ENCODE measurements at regions not wholly inside any gene's neighbourhood (a gene's known extent, or its start where the extent isn't known, plus 50 kb on each side); places are given as distances from the start of the nearest gene placed in this dataset.
"Not testable (repeated sequence)": the region's sequence is repeated elsewhere in the genome, so short reads cannot be mapped to it uniquely, and the experiment has no call there.

GRCh38 chr6:168934660-168935627 is 318.7 kb downstream of the THBS2 start:
- Histone ChIP-seq H3K79me1 (ENCODE audit: low read length) (no peaks in the 10 kb centered on the region), H3K9ac (ENCODE audit: low read length) (no peak overlapping the region), H3K36me3 (ENCODE audit: control insufficient read depth, insufficient read depth, low read length) (no peaks in the 10 kb centered on the region), H3K18ac (ENCODE audit: low read length) (no peak overlapping the region), H3K27ac (ENCODE audit: low read depth, low read length) (no peak overlapping the region), H2BK15ac (replicated peaks; ENCODE audit: low read depth) (no peak overlapping the region), H2BK5ac (ENCODE audit: low read length) (no peak overlapping the region), H3K79me2 (ENCODE audit: control insufficient read depth, insufficient read depth, low read length) (no peaks in the 10 kb centered on the region), H3K56ac (ENCODE audit: low read length) (no peak overlapping the region), H3K4me2 (ENCODE audit: low read length) (no peak overlapping the region), H4K8ac (ENCODE audit: low read depth, low read length) (no peak overlapping the region), H3K4ac (ENCODE audit: low read depth, low read length) (no peak overlapping the region), H2BK120ac (ENCODE audit: low read depth, low read length) (no peak overlapping the region), H3K27me3 (ENCODE audit: insufficient read depth, low read length, poor library complexity) (no peaks in the 10 kb centered on the region), H4K5ac (ENCODE audit: low read length) (no peak overlapping the region), H3K4me3 (ENCODE audit: low read length) (no peak overlapping the region), H3K23ac (ENCODE audit: low read length) (no peak overlapping the region), H3K4me1 (ENCODE audit: control insufficient read depth, low read depth, low read length) (no peaks in the 10 kb centered on the region), H2AK5ac (ENCODE audit: low read length) (no peak overlapping the region)
- no peak for DNase-seq
- WGBS (ENCODE audit: extremely low coverage, insufficient coverage, low lambda C conversion rate) = no CpG with 5 or more reads among the region's 25 CpGs

GRCh38 chr6:168932171-168932570 is 321.5 kb downstream of the THBS2 start:
- WGBS (ENCODE audit: extremely low coverage, insufficient coverage, low lambda C conversion rate) = no CpG with 5 or more reads among the region's 16 CpGs

DNA sequence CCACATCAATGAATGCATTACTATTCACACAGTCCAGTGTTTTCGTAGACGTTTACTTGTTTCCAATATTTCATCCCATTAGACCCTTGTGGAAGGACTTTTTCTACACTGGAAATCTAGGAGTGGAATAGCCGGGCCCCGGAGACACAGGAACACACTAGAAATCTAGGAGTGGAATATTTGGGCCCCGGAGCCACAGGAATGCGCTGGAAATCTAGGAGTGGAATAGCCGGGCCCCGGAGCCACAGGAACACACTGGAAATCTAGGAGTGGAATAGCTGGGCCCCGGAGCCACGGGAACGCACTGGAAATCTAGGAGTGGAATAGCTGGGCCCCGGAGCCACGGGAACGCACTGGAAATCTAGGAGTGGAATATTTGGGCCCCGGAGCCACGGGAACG is 322.6 kb downstream of the THBS2 start:
- not testable (repeated sequence) for H3K79me2 ChIP-seq (ENCODE audit: control insufficient read depth, insufficient read depth, low read length); H3K4ac ChIP-seq (ENCODE audit: low read depth, low read length); H3K4me3 ChIP-seq (ENCODE audit: low read length); DNase-seq; H3K18ac ChIP-seq (ENCODE audit: low read length); H3K79me1 ChIP-seq (ENCODE audit: low read length); H2BK15ac ChIP-seq (replicated peaks; ENCODE audit: low read depth); H3K36me3 ChIP-seq (ENCODE audit: control insufficient read depth, insufficient read depth, low read length); H3K4me2 ChIP-seq (ENCODE audit: low read length); H2BK120ac ChIP-seq (ENCODE audit: low read depth, low read length); H3K27me3 ChIP-seq (ENCODE audit: insufficient read depth, low read length, poor library complexity); H2BK5ac ChIP-seq (ENCODE audit: low read length); H3K27ac ChIP-seq (ENCODE audit: low read depth, low read length); H3K56ac ChIP-seq (ENCODE audit: low read length); H2AK5ac ChIP-seq (ENCODE audit: low read length); H3K23ac ChIP-seq (ENCODE audit: low read length); H4K8ac ChIP-seq (ENCODE audit: low read depth, low read length); H3K4me1 ChIP-seq (ENCODE audit: control insufficient read depth, low read depth, low read length); H3K9ac ChIP-seq (ENCODE audit: low read length); H4K5ac ChIP-seq (ENCODE audit: low read length)
- no CpG with 5 or more reads among the region's 17 CpGs for WGBS (ENCODE audit: extremely low coverage, insufficient coverage, low lambda C conversion rate)

More at GRCh38 chr6:168932171-168932570, 321.5 kb downstream of the THBS2 start:
- H3K4ac ChIP-seq (ENCODE audit: low read depth, low read length); H4K8ac ChIP-seq (ENCODE audit: low read depth, low read length); H3K79me2 ChIP-seq (ENCODE audit: control insufficient read depth, insufficient read depth, low read length); H2BK5ac ChIP-seq (ENCODE audit: low read length); H4K5ac ChIP-seq (ENCODE audit: low read length); DNase-seq; H3K4me2 ChIP-seq (ENCODE audit: low read length); H2AK5ac ChIP-seq (ENCODE audit: low read length); H3K36me3 ChIP-seq (ENCODE audit: control insufficient read depth, insufficient read depth, low read length); H3K18ac ChIP-seq (ENCODE audit: low read length); H3K4me1 ChIP-seq (ENCODE audit: control insufficient read depth, low read depth, low read length); H3K23ac ChIP-seq (ENCODE audit: low read length); H3K56ac ChIP-seq (ENCODE audit: low read length); H3K27ac ChIP-seq (ENCODE audit: low read depth, low read length); H3K27me3 ChIP-seq (ENCODE audit: insufficient read depth, low read length, poor library complexity); H3K79me1 ChIP-seq (ENCODE audit: low read length); H3K9ac ChIP-seq (ENCODE audit: low read length); H2BK15ac ChIP-seq (replicated peaks; ENCODE audit: low read depth); H2BK120ac ChIP-seq (ENCODE audit: low read depth, low read length); H3K4me3 ChIP-seq (ENCODE audit: low read length): not testable (repeated sequence)

- no peak overlapping the region for H4K5ac ChIP-seq (ENCODE audit: low read length)
- H4K8ac ChIP-seq (ENCODE audit: low read depth, low read length) = no peak overlapping the region
- no peak overlapping the region for H3K4me3 ChIP-seq (ENCODE audit: low read length)
- WGBS (ENCODE audit: extremely low coverage, insufficient coverage, low lambda C conversion rate) = no CpG with 5 or more reads among the region's 11 CpGs
- DNase-seq = no peak
- H3K27me3 ChIP-seq (ENCODE audit: insufficient read depth, low read length, poor library complexity) = no peaks in the 10 kb centered on the region
- no peaks in the 10 kb centered on the region for H3K79me1 ChIP-seq (ENCODE audit: low read length)
- no peak overlapping the region for H3K9ac ChIP-seq (ENCODE audit: low read length)
- no peak overlapping the region for H3K56ac ChIP-seq (ENCODE audit: low read length)
- H3K18ac ChIP-seq (ENCODE audit: low read length) = no peak overlapping the region
- no peak overlapping the region for H2BK5ac ChIP-seq (ENCODE audit: low read length)
- no peaks in the 10 kb centered on the region for H3K36me3 ChIP-seq (ENCODE audit: control insufficient read depth, insufficient read depth, low read length)
- H3K4me2 ChIP-seq (ENCODE audit: low read length) = no peak overlapping the region
- H3K23ac ChIP-seq (ENCODE audit: low read length) = no peak overlapping the region
- H3K27ac ChIP-seq (ENCODE audit: low read depth, low read length) = no peak overlapping the region
- no peak overlapping the region for H2AK5ac ChIP-seq (ENCODE audit: low read length)
- no peak overlapping the region for H2BK15ac ChIP-seq (replicated peaks; ENCODE audit: low read depth)
- H3K79me2 ChIP-seq (ENCODE audit: control insufficient read depth, insufficient read depth, low read length) = no peaks in the 10 kb centered on the region
- no peak overlapping the region for H2BK120ac ChIP-seq (ENCODE audit: low read depth, low read length)
- no peaks in the 10 kb centered on the region for H3K4me1 ChIP-seq (ENCODE audit: control insufficient read depth, low read depth, low read length)
- H3K4ac ChIP-seq (ENCODE audit: low read depth, low read length) = no peak overlapping the region
These were observed 323.7 kb downstream of the THBS2 start for GRCh38 chr6:168929871-168930450.

- no peak overlapping the region for H2BK15ac ChIP-seq (replicated peaks; ENCODE audit: low read depth)
- H3K56ac ChIP-seq (ENCODE audit: low read length) = no peak overlapping the region
- no peak overlapping the region for H3K4me3 ChIP-seq (ENCODE audit: low read length)
- no peak overlapping the region for H3K27ac ChIP-seq (ENCODE audit: low read depth, low read length)
- no peaks in the 10 kb centered on the region for H3K4me1 ChIP-seq (ENCODE audit: control insufficient read depth, low read depth, low read length)
- H3K4ac ChIP-seq (ENCODE audit: low read depth, low read length) = no peak overlapping the region
- H4K8ac ChIP-seq (ENCODE audit: low read depth, low read length) = no peak overlapping the region
- H3K18ac ChIP-seq (ENCODE audit: low read length) = no peak overlapping the region
- no peak overlapping the region for H2BK120ac ChIP-seq (ENCODE audit: low read depth, low read length)
- no peak overlapping the region for H2AK5ac ChIP-seq (ENCODE audit: low read length)
- DNase-seq = no peak
- no peaks in the 10 kb centered on the region for H3K79me2 ChIP-seq (ENCODE audit: control insufficient read depth, insufficient read depth, low read length)
- H3K4me2 ChIP-seq (ENCODE audit: low read length) = no peak overlapping the region
- H3K9ac ChIP-seq (ENCODE audit: low read length) = no peak overlapping the region
- no peak overlapping the region for H4K5ac ChIP-seq (ENCODE audit: low read length)
- no CpG with 5 or more reads among the region's 10 CpGs for WGBS (ENCODE audit: extremely low coverage, insufficient coverage, low lambda C conversion rate)
- H3K36me3 ChIP-seq (ENCODE audit: control insufficient read depth, insufficient read depth, low read length) = no peaks in the 10 kb centered on the region
- H3K27me3 ChIP-seq (ENCODE audit: insufficient read depth, low read length, poor library complexity) = no peaks in the 10 kb centered on the region
- no peak overlapping the region for H2BK5ac ChIP-seq (ENCODE audit: low read length)
- H3K23ac ChIP-seq (ENCODE audit: low read length) = no peak overlapping the region
- H3K79me1 ChIP-seq (ENCODE audit: low read length) = no peaks in the 10 kb centered on the region
These were observed 325.6 kb downstream of the THBS2 start for GRCh38 chr6:168928012-168928411.
